Stimulated activated effector memory CD8-positive, alpha-beta T cell treated with anti-CD3 and anti-CD28 coated beads, Interleukin-12 subunit alpha, Interleukin-12 subunit beta, amount 100 ng/mL, for 72 hours (primary cell): ENCODE measurements at regions not wholly inside any gene's neighbourhood (a gene's known extent, or its start where the extent isn't known, plus 50 kb on each side); places are given as distances from the start of the nearest gene placed in this dataset.

Experiments used
- ATAC-seq: fragments of 150-1000 bp; cut with Tn5 transposase; 2 replicates; pipeline ENCODE4 v1.10.0; 2021
- DNase-seq, 2 donors: peaks; one replicate each; pipeline ENCODE4 v3.0.0; 2021 to 2022; ENCODE audit warnings: low spot score in 2 of 2
- H3K27ac Mint-ChIP-seq: one replicate; pipeline ENCODE4 v1.8.0; 2022; ENCODE audit warnings: mild to moderate bottlenecking, mixed read lengths
- H3K36me3 Mint-ChIP-seq: one replicate; pipeline ENCODE4 v1.8.0; 2022; ENCODE audit warnings: mild to moderate bottlenecking, mixed read lengths
- H3K4me1 Mint-ChIP-seq: one replicate; pipeline ENCODE4 v1.8.0; 2022; ENCODE audit warnings: mixed read lengths
- H3K4me3 Mint-ChIP-seq: one replicate; pipeline ENCODE4 v1.8.0; 2022; ENCODE audit warnings: mild to moderate bottlenecking, mixed read lengths
- H3K9me3 Mint-ChIP-seq: one replicate; pipeline ENCODE4 v1.8.0; 2022; ENCODE audit warnings: mixed read lengths

GRCh38 chr16:86430814-86431213, 79.5 kb upstream of the FOXF1 start:
- Mint-ChIP-seq H3K27ac (no peak overlapping the region), H3K4me3 (no peak overlapping the region), H3K4me1 (no peaks in the 10 kb centered on the region), H3K9me3 (no peaks in the 10 kb centered on the region), H3K36me3 (no peaks in the 10 kb centered on the region)
- ATAC-seq (no peak), DNase-seq (no peak)

DNA sequence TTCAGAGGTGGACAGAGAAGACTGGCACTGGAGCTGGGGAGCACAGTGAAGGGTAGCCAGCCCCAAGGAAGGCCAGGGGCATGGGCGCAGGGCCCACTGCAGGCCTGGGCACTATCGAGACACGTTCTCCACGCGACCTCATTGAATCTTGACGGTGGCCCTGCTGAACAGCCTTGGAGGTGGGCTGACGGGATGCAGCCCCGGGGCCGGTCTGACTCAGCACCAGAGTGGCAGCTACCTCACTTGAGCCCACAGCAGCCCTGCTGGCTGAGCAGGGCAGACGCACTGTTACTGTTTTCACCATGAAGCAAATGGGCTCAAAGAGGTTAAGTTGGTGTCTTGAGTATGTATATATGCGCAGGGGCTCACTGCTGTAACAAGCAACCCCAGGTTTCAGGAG, 78.8 kb upstream of the FOXF1 start:
- ATAC-seq (no peak), DNase-seq (no peak)
- Mint-ChIP-seq H3K9me3 (no peaks in the 10 kb centered on the region), H3K27ac (no peak overlapping the region), H3K4me1 (no peaks in the 10 kb centered on the region), H3K36me3 (no peaks in the 10 kb centered on the region), H3K4me3 (no peak overlapping the region)

- DNase-seq: no peak
- no peak overlapping the region for H3K27ac Mint-ChIP-seq
- H3K9me3 Mint-ChIP-seq: no peaks in the 10 kb centered on the region
- H3K4me3 Mint-ChIP-seq: no peak overlapping the region
- no peaks in the 10 kb centered on the region for H3K4me1 Mint-ChIP-seq
- ATAC-seq: no peak
- H3K36me3 Mint-ChIP-seq: no peaks in the 10 kb centered on the region
These were observed 78.3 kb upstream of the FOXF1 start for GRCh38 chr16:86432048-86432447.

DNA sequence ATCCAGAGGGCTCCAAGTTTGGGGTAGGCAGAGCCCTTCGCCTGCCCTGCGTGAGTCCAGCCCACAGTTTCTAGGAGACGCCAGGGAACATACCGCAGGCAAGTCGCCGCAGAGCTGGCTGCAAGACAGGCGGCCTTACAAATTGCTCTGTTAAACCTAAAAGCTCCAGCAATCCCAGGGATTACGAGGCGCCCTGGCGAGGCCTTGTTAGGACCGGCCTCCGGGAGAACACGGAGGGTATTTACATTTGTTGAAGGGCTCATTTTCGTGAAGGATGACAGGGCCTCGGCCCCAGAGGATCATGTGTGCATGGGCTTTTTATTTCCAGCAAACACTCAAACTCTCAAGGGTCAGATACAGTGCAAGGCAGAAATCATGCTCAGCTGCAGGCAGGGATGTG, 77.6 kb upstream of the FOXF1 start:
- no peak for DNase-seq
- no peak overlapping the region for H3K27ac Mint-ChIP-seq
- ATAC-seq: no peak
- H3K9me3 Mint-ChIP-seq: no peaks in the 10 kb centered on the region
- H3K4me3 Mint-ChIP-seq: no peak overlapping the region
- no peaks in the 10 kb centered on the region for H3K4me1 Mint-ChIP-seq
- H3K36me3 Mint-ChIP-seq: no peaks in the 10 kb centered on the region

GRCh38 chr16:86436466-86437185, 73.7 kb upstream of the FOXF1 start:
- ATAC-seq (no peak), DNase-seq (no peak)
- H3K27ac Mint-ChIP-seq: peak overlapping the region; percentile 57
- no peaks in the 10 kb centered on the region for H3K4me1 Mint-ChIP-seq
- no peak overlapping the region for H3K4me3 Mint-ChIP-seq
- no peaks in the 10 kb centered on the region for H3K9me3 Mint-ChIP-seq
- no peaks in the 10 kb centered on the region for H3K36me3 Mint-ChIP-seq

DNA sequence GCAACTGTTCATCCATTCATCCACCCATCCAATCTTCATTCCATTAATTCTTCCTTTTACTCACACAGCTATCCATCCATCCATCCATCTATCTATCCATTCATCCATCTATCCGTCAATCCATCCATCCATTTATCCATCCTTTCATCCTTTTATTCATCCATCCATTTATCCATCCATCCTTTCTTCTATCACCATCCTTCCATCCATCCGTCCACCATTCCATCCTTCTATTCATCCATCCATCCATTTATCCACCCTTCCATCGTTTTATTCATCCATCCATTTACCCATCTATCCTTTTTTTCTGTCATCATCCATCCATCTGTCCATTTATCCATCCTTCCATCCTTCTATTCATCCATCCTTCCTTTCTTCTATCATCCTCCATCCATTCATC, 73.0 kb upstream of the FOXF1 start:
- Mint-ChIP-seq H3K9me3 (no peaks in the 10 kb centered on the region), H3K4me3 (no peak overlapping the region), H3K36me3 (no peaks in the 10 kb centered on the region), H3K27ac (no peak overlapping the region), H3K4me1 (no peaks in the 10 kb centered on the region)
- ATAC-seq (no peak), DNase-seq (no peak)

- ATAC-seq (no peak), DNase-seq (no peak)
- H3K4me3 Mint-ChIP-seq: no peak overlapping the region
- H3K36me3 Mint-ChIP-seq: no peaks in the 10 kb centered on the region
- no peak overlapping the region for H3K27ac Mint-ChIP-seq
- H3K4me1 Mint-ChIP-seq: no peaks in the 10 kb centered on the region
- H3K9me3 Mint-ChIP-seq: no peaks in the 10 kb centered on the region
These were observed 67.6 kb upstream of the FOXF1 start for GRCh38 chr16:86442703-86443102.

DNA sequence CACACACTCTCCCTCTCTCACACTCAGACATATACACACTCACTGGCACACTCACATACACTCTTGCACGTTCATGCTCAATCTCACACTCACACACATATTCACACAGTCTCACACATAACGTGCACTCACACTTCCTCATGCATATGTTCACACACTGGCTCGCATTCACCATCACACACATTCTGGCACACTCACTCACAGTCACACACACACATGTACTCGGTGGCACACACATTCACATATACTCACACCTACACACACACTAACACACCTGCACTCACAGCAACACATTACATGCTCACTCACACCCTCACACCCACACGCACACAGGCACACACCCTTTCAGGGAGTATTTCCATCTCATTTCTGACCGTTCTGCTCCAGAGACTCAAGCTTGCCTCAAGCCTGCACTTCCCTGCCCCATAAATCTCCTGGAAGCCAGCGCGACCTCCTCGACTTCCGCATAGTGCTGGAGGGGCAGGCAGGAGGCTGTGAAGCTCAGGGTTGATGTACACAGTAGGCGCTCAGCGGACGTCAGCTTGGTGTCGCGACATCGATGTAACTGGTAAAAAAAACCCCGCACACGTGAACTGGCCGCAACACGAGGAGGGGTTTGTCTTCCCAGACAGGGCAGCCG, 66.7 kb upstream of the FOXF1 start:
- no peak for DNase-seq
- Mint-ChIP-seq H3K4me1 (no peaks in the 10 kb centered on the region), H3K4me3 (no peak overlapping the region), H3K9me3 (no peaks in the 10 kb centered on the region), H3K36me3 (no peaks in the 10 kb centered on the region), H3K27ac (no peak overlapping the region)
- no peak for ATAC-seq

DNA sequence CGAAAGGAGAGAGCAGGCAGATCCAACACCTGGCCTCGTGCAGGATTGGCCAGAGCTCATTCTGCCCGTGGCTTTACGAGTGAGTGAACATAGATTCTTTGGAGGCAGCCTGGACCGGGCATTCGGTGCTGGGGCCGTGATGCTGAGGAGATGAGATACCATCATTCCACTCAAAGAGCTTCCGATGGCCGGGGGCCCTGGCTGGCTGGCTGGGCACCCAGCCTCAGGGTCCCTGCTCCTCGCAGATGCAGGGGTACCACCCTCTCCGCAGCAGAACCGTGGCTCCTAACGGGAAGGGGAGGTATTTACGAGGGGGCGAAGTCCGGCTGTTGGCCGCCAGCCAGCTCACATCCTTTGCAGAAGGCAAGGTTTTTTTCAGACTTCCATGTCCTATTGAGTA, 66.1 kb upstream of the FOXF1 start:
- ATAC-seq: no peak

DNA sequence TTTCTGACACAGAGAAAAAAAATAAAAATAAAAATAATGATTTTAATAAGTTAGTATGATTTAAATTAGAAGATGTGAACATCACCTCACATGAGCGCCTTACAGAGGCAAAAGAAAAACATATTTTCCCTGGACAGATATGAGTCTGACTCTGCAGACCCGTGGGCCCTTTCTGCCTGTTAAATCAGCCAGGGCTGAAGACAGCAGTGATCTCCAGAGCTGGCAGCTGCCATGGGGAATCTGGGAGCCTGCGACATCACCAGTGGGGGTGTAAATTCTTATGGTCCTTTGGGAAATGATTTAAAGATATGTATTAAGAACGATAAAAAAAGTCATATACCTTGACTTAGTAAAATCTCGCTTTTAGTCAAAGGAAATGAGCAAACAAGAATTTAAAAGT, 65.7 kb upstream of the FOXF1 start:
- H3K9me3 Mint-ChIP-seq: no peaks in the 10 kb centered on the region
- DNase-seq (no peak), ATAC-seq (no peak)
- H3K27ac Mint-ChIP-seq: no peak overlapping the region
- no peaks in the 10 kb centered on the region for H3K4me1 Mint-ChIP-seq
- H3K4me3 Mint-ChIP-seq: no peak overlapping the region
- no peaks in the 10 kb centered on the region for H3K36me3 Mint-ChIP-seq

More for the DNA sequence above, 66.1 kb upstream of the FOXF1 start:
- H3K4me1 Mint-ChIP-seq: no peaks in the 10 kb centered on the region
- no peak overlapping the region for H3K4me3 Mint-ChIP-seq
- no peak overlapping the region for H3K27ac Mint-ChIP-seq
- no peak for DNase-seq
- no peaks in the 10 kb centered on the region for H3K9me3 Mint-ChIP-seq
- H3K36me3 Mint-ChIP-seq: no peaks in the 10 kb centered on the region

DNA sequence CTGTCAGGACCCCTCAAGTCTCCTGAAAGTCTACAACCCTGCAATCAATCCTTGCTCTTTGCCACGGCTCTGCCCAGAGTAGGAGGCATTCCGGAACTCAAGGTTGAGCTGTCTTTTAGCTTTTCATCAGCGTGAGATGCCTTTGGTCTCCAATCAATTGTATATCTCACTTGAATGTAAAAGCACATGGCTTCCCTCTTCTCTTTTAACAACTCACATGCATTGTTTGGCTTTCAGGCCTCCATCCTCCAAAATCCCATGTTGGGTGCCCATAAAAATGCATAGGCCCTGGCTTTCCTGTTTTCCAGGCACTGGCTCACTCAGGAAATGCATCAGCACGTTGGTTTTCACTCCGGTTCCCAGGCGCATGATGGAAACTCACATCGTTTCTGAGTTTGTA, 64.0 kb upstream of the FOXF1 start:
- Mint-ChIP-seq H3K4me1 (no peaks in the 10 kb centered on the region), H3K36me3 (no peaks in the 10 kb centered on the region), H3K9me3 (no peaks in the 10 kb centered on the region), H3K4me3 (no peak overlapping the region), H3K27ac (no peak overlapping the region)
- no peak for ATAC-seq
- DNase-seq: no peak

DNA sequence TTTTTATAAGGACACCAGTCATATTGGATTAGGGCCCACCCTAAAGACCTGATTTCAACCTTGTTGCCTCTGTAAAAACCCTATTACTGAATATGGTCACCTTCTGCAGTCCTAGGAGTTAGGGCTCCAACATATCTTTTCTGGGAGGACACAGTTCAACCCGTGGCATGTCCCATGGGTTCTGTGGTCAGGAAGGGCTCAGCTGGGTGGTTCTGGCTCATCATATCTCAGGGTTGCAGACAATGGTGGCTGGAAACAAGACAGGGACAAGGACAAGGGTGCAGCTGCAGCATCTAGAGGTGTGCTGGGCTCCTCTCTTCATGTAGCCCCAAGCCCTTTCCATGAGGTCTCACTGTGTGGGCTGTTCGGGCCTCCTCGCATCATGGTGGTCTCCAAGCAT, 63.1 kb upstream of the FOXF1 start:
- H3K9me3 Mint-ChIP-seq: no peaks in the 10 kb centered on the region
- no peaks in the 10 kb centered on the region for H3K4me1 Mint-ChIP-seq
- no peak overlapping the region for H3K4me3 Mint-ChIP-seq
- DNase-seq (no peak), ATAC-seq (no peak)
- no peak overlapping the region for H3K27ac Mint-ChIP-seq
- H3K36me3 Mint-ChIP-seq: no peaks in the 10 kb centered on the region

- Mint-ChIP-seq H3K4me3 (no peak overlapping the region), H3K27ac (no peak overlapping the region), H3K9me3 (no peaks in the 10 kb centered on the region), H3K4me1 (no peaks in the 10 kb centered on the region), H3K36me3 (no peaks in the 10 kb centered on the region)
- ATAC-seq: no peak
- DNase-seq: no peak
These were observed 61.9 kb upstream of the FOXF1 start for GRCh38 chr16:86448306-86448890.

DNA sequence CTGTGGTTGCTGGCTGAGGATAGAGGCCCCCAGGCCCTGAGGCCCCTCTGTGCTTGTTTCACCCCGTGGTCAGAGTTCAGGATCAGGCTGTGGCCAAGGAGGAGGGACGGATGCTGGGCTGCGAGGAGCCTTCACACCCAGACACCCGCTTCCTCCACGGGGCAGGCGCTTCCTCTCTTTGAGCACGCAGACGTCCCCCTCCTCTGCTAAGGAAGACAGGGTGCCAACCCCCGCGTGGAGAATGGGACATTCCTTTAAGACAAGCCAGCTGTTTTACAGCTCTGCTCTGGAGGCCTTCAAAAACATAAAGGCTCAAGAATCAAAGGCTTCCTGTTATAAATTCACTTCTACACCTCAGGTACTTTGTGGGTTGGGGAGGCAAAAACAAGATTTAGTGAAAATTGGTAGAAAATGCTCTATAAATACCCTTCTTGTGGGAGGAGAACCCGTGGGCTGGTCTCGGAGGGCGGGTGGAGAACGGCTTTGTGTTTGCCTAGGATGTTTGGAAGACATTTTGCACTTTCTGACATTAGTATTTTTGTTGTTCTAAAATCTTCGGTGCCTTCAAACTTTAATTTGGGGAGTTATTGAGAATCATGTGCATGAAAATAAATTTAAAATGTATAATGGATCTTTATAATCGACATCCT, 60.8 kb upstream of the FOXF1 start:
- Mint-ChIP-seq H3K4me1 (no peaks in the 10 kb centered on the region), H3K9me3 (peaks cover 4% of the 10 kb centered on the region), H3K27ac (no peak overlapping the region), H3K4me3 (no peak overlapping the region), H3K36me3 (no peaks in the 10 kb centered on the region)
- ATAC-seq: no peak
- no peak for DNase-seq

DNA sequence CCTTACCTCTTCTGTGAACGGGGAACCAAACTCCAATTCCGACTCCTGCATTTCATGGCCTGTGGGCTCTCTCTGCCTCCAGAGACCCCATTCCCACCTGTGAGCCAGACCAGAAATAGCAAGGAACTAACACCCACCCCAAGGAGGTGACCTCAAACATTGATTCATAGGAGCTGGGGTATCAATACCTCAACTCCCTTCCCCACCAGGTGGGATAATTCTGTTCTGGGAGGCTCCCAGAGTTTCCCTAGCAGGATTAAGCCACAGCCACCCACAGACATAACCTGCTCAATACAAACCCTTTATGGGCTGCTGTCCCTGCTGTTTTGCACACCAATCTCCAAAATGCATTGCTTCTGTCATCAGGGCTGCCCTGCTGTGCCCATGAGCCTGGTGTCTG, 59.6 kb upstream of the FOXF1 start:
- ATAC-seq: no peak
- Mint-ChIP-seq H3K36me3 (no peaks in the 10 kb centered on the region), H3K4me1 (no peaks in the 10 kb centered on the region), H3K9me3 (peaks cover 4% of the 10 kb centered on the region), H3K27ac (no peak overlapping the region), H3K4me3 (no peak overlapping the region)
- no peak for DNase-seq

DNA sequence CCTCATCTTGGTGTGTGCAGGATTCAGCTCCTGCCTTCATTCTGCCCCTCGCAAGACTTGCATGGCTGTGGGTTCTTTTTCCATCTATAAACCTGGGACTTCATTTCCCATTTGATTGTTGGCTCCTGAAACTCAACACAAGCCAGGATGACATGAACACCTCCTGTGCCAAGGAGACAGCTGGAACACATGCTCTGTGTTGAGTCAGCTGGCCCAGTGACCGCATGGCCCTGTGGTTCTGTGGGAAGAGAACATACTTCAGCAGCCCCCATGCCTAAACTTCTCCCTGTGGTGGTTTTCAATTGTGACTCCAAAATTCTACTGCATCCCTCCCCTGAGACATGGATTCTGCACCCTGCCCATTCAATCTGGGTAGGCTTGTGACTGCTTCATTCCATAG, 57.9 kb upstream of the FOXF1 start:
- H3K4me3 Mint-ChIP-seq: no peak overlapping the region
- ATAC-seq (no peak), DNase-seq (no peak)
- no peak overlapping the region for H3K27ac Mint-ChIP-seq
- H3K4me1 Mint-ChIP-seq: no peaks in the 10 kb centered on the region
- no peaks in the 10 kb centered on the region for H3K36me3 Mint-ChIP-seq
- H3K9me3 Mint-ChIP-seq: peaks cover 4% of the 10 kb centered on the region
